Progenitor cell of endocrine pancreas (in vitro differentiated cells): ENCODE measurements at regions not wholly inside any gene's neighbourhood (a gene's known extent, or its start where the extent isn't known, plus 50 kb on each side); places are given as distances from the start of the nearest gene placed in this dataset.

Experiments used
- DNase-seq: peaks from one replicate; pipeline ENCODE4 v3.0.0; 2021; ENCODE audit warnings: low spot score; ENCODE audit not compliant: unreplicated experiment
- H3K27ac Mint-ChIP-seq: 2 replicates; pipeline ENCODE4 v1.8.0; 2021; ENCODE audit warnings: mild to moderate bottlenecking, moderate library complexity, mixed read lengths
- H3K27me3 Mint-ChIP-seq: 2 replicates; pipeline ENCODE4 v1.8.0; 2021; ENCODE audit warnings: mixed read lengths
- H3K36me3 Mint-ChIP-seq: 2 replicates; pipeline ENCODE4 v1.8.0; 2022; ENCODE audit warnings: mixed read lengths; ENCODE audit not compliant: insufficient read depth
- H3K4me1 Mint-ChIP-seq: 2 replicates; pipeline ENCODE4 v1.8.0; 2021; ENCODE audit warnings: low read depth, mixed read lengths
- H3K4me3 Mint-ChIP-seq: 2 replicates; pipeline ENCODE4 v1.8.0; 2021; ENCODE audit warnings: low read depth, mild to moderate bottlenecking, moderate library complexity, mixed read lengths
- H3K9me3 Mint-ChIP-seq: 2 replicates; pipeline ENCODE4 v1.8.0; 2021; ENCODE audit warnings: low read depth, mixed read lengths
- CTCF ChIP-seq: fragments of 200-600 bp; sonication (generic); IDR thresholded peaks from one replicate; pipeline ENCODE4 v1.5.0; 2021; ENCODE audit warnings: antibody characterized with exemption, mild to moderate bottlenecking; ENCODE audit not compliant: unreplicated experiment

- no peak overlapping the region for H3K4me3 Mint-ChIP-seq
- peaks cover 2% of the 10 kb centered on the region for H3K4me1 Mint-ChIP-seq
- peaks cover 8% of the 10 kb centered on the region for H3K27me3 Mint-ChIP-seq
- no peak for TF ChIP-seq CTCF
- DNase-seq = no peak
- H3K27ac Mint-ChIP-seq = no peak overlapping the region
- no peaks in the 10 kb centered on the region for H3K9me3 Mint-ChIP-seq
- no peaks in the 10 kb centered on the region for H3K36me3 Mint-ChIP-seq
Measured at GRCh38 chr6:166834049-166834448, 122.3 kb downstream of the RNASET2 start.

- TF ChIP-seq CTCF = no peak
- Mint-ChIP-seq H3K9me3 (no peaks in the 10 kb centered on the region), H3K4me3 (no peak overlapping the region), H3K4me1 (peaks cover 2% of the 10 kb centered on the region), H3K27ac (no peak overlapping the region), H3K36me3 (no peaks in the 10 kb centered on the region), H3K27me3 (peaks cover 8% of the 10 kb centered on the region)
- no peak for DNase-seq
Measured at GRCh38 chr6:166830891-166831363, 125.4 kb downstream of the RNASET2 start.

GRCh38 chr6:166830185-166830890, 126.0 kb downstream of the RNASET2 start:
- H3K27me3 Mint-ChIP-seq = peaks cover 8% of the 10 kb centered on the region
- TF ChIP-seq CTCF = no peak
- H3K9me3 Mint-ChIP-seq = no peaks in the 10 kb centered on the region
- no peaks in the 10 kb centered on the region for H3K36me3 Mint-ChIP-seq
- no peak for DNase-seq
- H3K4me1 Mint-ChIP-seq = peaks cover 2% of the 10 kb centered on the region
- no peak overlapping the region for H3K4me3 Mint-ChIP-seq
- no peak overlapping the region for H3K27ac Mint-ChIP-seq

DNA sequence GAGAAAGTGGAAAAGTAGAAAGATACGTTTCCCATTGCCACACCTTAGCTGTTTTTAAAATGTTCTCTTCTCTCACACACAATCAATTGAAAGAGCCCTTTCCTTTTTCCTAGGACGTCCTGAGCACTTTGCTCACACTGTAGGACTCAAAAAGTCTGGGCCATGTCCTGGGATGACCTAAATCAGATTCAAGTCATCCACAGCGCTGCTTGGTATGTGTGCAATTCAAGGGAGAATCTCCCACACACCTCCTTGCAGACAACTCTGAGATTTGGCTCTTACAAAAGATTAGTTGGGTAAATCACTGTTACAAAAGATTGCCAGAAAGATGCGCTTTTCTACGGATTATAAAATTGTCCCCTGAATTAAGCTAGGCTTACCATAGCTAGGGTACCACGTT, 130.1 kb downstream of the RNASET2 start:
- Mint-ChIP-seq H3K4me3 (no peak overlapping the region), H3K27me3 (peaks cover 2% of the 10 kb centered on the region), H3K36me3 (no peaks in the 10 kb centered on the region), H3K4me1 (no peaks in the 10 kb centered on the region), H3K27ac (no peak overlapping the region), H3K9me3 (no peaks in the 10 kb centered on the region)
- DNase-seq = no peak
- TF ChIP-seq CTCF = no peak

DNA sequence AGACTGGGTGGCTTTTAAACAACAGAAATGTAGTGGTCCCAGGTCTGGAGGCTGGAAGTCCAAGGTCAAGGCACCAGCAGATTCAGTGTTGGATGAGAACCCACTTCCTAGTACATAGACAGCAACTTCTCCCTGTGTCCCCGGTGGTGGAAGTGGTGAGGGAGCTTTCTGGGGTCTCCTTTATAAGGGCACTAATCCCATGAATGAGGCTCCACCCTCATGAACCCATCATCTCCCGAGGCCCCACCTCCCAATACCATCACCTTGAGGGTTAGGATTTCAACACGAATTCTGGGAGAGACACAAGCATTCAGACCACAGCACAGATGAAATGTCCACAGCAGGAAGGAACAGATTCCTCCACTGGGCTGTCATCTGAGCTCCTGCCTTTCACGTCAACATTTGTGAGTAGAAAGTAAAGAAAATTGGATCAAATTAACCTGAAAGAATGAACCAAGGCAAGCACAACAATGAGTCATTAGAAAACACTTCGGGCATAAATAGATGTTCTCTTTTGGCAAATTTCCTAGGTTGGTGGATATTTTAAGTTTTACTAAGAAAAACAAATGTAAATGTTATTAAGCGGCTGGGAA, 130.7 kb downstream of the RNASET2 start:
- no peaks in the 10 kb centered on the region for H3K36me3 Mint-ChIP-seq
- TF ChIP-seq CTCF = no peak
- H3K4me1 Mint-ChIP-seq = no peaks in the 10 kb centered on the region
- no peak for DNase-seq
- H3K27ac Mint-ChIP-seq = no peak overlapping the region
- H3K9me3 Mint-ChIP-seq = no peaks in the 10 kb centered on the region
- no peak overlapping the region for H3K4me3 Mint-ChIP-seq
- no peaks in the 10 kb centered on the region for H3K27me3 Mint-ChIP-seq
